MM.1S (cell line): ENCODE measurements at regions not wholly inside any gene's neighbourhood (a gene's known extent, or its start where the extent isn't known, plus 50 kb on each side); places are given as distances from the start of the nearest gene placed in this dataset.

Experiments used
- EZH2 ChIP-seq: fragments of 300-600 bp; sonication (generic); optimal IDR thresholded peaks from 2 replicates; pipeline ENCODE3; 2017; ENCODE audit warnings: low read depth, mild to moderate bottlenecking, antibody characterized with exemption, low read length, mixed read lengths
- TF ChIP-seq, protein P1 (sequence below): fragments of 300-600 bp; sonication (generic); IDR thresholded peaks from 2 replicates; pipeline ENCODE4 v1.5.1; 2016; ENCODE audit warnings: antibody characterized with exemption, low read length, mixed read lengths

DNA sequence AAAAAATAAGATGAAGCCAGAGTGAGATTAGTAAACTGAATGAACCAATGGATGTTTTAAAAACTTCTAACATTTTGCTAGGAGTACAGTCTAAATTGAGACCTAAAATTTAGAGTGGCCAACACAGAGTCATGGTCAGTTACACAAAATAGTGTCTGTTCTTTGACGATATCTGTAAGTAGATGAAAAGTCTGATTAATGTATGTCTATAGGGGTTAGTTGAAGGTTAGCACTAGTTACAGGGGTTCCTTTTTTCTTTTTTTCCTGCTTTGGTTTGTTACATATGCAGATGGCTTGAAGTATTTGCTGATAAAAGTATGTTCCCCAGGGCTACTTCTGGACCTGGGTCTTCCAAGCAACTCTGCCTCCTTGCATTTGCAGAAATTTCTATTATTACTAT, 90.1 kb upstream of the MTPN start:
- TF ChIP-seq, protein P1, sequence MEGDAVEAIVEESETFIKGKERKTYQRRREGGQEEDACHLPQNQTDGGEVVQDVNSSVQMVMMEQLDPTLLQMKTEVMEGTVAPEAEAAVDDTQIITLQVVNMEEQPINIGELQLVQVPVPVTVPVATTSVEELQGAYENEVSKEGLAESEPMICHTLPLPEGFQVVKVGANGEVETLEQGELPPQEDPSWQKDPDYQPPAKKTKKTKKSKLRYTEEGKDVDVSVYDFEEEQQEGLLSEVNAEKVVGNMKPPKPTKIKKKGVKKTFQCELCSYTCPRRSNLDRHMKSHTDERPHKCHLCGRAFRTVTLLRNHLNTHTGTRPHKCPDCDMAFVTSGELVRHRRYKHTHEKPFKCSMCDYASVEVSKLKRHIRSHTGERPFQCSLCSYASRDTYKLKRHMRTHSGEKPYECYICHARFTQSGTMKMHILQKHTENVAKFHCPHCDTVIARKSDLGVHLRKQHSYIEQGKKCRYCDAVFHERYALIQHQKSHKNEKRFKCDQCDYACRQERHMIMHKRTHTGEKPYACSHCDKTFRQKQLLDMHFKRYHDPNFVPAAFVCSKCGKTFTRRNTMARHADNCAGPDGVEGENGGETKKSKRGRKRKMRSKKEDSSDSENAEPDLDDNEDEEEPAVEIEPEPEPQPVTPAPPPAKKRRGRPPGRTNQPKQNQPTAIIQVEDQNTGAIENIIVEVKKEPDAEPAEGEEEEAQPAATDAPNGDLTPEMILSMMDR: no peak
- TF ChIP-seq EZH2: no peak
